Activated CD4-positive, alpha-beta T cell treated with anti-CD3 and anti-CD28 coated beads, Interleukin-10, Interleukin-2, amounts not matched to agents 100 ng/mL and 50 ng/mL, durations not matched to agents 16 hours and 8 hours (primary cell): ENCODE measurements at regions not wholly inside any gene's neighbourhood (a gene's known extent, or its start where the extent isn't known, plus 50 kb on each side); places are given as distances from the start of the nearest gene placed in this dataset.

Source experiments
- DNase-seq: peaks from one replicate; pipeline ENCODE4 v3.0.0-alpha.2; 2020

DNA sequence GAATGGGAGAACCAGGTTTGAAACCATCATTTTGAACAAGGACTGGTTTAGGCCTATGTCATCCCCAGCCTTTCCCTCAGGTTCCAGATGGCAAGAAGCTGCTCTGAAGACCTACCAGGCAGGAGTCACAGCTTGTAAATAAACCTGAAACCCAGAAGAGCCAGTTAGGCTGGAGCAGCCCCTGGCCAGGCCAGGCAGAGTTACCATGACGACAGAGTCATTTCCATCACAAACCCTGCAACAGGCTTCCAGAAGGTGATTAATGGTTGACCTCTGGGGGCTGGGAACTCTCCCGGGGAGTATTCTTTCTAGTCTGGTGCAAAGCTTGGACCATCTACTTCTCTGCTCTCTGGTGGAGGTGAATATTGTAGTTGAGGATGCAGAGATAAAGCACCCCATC is 164.1 kb upstream of the NCAM1 start:
- no peak for DNase-seq

DNA sequence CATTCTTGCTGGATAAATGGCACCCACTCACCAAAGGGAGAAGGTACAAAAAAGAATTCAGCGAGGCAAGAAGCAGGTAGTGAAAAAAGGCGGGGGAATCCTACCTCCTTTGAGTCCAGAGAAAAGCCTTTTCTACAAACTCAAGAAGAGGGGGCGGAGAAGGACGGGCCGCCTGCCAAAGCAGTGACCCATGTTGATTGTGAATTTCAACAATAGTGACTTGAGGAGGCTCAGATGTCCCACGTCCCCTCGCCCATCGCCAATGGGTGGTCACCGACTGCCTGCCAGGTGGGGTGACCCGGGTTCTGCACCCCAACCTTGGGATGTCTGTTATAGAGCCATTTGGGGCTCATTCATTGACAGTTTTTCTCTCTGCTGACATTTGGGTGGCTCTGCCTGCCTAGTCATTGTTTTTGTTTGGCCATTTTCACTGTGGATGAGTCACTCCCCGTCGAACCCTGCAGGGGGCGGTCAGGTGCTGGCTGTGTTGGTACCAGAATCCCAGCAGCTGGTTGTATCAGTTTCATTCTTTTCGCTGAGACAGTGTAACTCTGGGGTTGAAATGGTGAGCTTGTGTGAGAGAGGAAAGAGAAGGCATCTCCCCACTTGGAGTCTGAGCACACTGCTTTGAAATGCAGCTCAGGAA is 163.4 kb upstream of the NCAM1 start:
- peak; percentile 50 for DNase-seq

DNA sequence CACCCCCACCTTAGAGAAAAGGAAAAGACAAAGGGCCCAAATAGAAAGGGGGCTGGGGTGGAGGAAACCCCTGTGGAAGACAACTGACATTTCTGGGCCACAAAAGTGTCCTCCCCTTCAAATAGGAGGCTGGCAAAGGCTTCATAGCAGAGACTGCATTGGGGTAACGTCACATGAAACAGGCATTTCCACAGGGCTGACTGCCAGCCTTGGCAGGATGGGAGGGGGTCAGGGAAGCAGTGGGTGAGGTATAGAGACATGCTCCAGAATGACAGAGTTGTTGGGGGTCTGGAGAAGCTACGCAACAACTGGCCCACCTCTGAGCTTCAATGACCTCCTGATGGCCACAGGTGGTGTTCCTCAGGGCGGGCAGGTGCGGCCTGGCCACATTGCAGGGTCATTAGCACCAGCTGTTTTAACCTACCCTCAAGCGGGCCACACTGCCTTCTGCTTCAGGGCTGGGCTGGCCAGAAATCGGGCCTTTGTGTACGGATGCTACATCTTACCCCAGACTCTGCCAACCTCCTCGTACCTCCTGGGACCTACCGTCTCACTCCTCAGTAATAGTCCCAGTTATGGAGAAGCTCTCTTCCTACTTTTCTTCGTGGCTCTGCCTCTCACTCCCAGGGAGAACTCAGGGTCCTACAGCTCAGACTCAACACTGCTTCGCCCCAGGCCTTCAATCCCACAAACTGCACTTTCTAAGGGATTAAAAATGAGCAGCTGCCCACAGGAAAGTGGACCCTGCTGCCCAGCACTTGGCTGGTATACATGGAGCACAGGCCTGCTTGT is 160.0 kb upstream of the NCAM1 start:
- DNase-seq, result no peak

DNA sequence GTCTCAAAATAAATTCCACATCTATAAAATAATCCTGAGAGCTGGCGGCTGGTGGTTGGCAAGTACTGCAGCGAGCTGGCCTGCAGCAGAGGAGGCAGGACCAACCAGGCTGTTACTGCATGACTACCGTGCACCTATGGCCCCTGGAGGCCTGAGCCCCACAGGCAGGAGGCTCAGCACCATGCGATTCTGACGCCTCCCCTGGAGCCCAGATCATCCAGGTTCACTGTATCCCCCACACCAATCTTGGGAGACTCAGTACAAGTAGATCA is 159.5 kb upstream of the NCAM1 start:
- no peak for DNase-seq

DNA sequence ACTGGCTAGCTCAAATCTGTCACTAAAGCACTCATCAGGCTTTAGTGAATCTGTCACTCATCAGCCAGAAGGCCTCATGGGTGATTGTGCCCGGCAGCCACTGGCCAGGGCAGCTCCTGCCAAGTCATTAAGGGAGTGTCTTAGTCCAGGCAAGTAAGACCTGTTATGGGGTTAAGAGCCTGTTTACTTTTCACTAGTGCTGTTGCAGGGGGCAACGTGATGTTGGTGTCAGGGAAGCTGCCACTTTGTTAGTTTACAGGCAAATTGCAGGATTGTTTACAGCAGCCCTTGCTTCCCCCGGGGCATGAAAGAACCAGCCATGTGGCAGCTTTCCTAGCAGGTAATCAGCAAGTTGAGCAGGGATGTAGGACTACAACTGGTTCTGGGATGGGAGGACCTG is 155.6 kb upstream of the NCAM1 start:
- DNase-seq, result no peak

DNA sequence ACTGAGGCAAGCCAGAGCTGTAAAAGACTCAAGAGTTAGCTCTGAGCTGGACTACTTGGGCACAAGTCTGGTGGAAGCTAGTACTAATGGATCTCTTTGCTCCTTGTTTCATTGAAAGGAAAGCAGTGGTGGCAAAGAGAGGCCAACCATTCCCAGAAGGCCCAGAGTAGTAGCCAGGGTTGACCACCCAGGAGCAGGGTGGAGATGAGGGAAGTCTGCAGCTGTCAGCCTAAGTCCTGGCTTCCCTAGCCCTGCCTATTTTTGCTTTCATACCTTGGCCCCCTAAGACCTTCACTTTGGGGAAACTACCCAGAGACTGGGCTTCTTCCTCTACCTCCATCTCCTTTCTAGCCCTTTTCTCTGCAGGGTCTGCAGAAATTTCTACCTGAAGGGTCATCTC is 155.0 kb upstream of the NCAM1 start:
- DNase-seq, result no peak

DNA sequence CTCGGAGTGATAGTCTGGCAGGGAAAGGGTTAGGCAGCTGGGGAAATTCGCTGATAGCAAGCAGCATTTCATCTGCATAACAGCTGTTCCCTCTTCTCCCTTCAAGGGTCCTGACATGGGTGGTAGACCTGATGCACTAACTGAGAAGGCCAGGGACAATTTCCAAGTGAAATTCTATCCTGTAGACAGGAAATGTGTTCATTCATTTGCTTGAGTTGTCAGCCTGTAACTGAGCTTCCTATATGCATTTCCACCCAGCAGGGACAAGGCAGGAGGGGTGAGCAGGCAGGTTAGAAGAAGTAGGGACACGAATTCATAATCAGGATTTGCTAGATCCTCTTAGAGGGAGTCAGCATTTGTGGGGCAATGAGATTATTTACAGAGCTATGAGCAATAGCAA is 154.3 kb upstream of the NCAM1 start:
- DNase-seq, result no peak

DNA sequence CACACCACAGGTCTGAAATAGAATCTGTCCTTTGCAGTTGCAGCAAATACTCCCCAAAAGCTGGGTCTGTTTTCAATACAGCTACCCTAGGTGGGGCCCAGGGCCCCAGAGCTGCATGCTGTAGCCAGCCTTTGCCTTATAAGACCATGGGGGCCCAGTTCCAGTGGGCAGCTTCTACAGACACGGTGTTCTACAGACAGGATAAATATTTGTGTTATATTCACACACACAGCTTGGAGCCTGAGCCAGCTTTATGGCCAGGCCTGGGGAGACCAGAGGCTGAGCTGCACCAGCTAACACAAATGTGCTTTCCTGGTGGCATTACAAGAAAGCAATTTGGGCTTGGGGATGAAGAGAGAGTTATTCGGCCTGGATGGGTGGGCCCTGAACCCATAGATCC is 151.8 kb upstream of the NCAM1 start:
- DNase-seq, result no peak

DNA sequence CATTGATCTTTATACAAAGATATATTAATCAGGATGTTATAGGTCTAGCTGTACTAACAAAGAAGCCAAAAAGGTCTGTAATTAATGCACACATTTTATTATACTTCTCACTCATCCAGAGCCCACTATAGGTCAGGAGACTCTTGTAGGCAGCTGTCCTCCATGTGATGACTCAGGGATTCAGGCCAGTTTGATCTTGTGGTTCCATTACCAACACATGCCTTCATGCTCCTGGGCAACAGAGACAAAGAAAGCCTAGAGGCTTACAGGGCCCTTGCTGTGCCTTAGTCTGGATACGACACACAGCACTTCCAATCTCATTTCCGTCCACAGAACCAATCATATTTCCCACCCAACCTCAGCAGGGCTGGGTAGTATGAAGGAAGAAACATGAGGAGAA is 150.3 kb upstream of the NCAM1 start:
- no peak for DNase-seq

DNA sequence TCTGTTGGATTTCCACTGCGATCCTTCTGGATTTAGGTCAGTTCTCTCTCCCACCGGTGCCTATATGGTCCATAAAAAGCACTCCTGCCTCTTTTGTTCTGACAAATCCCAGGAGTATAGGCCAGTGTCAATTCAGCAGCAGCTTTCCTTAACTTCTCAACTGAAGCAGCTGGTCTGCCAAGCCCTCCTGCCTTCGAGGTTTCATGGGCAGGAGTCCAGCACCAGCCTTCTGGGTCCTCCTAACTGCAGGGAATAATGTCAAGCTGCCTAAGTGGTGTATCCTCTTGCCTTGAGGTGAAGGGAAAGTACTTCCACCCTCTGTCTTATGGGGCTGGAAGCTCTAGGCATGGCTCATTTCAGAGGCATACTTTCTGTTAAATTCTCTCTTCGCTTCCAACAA is 149.4 kb upstream of the NCAM1 start:
- no peak for DNase-seq

DNA sequence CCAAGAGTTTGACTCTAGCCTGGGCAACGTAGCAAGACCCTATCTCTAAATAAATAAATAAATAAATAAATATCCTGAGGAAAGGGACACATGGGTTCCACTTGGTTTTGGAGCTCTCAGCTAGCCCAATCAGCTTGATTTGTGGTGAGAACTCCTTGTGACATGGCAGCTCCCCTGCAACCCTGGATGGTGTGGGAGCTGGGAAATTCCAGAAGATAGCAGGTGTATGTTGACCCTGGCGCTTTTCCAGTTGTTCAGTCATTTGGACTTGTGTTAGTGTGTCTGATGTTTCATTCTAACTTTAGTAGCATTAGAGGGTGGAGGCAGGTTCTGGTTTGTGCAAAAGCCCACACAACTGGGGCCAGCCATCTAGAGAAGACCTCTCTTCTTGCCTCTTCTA is 148.5 kb upstream of the NCAM1 start:
- DNase-seq, result no peak

DNA sequence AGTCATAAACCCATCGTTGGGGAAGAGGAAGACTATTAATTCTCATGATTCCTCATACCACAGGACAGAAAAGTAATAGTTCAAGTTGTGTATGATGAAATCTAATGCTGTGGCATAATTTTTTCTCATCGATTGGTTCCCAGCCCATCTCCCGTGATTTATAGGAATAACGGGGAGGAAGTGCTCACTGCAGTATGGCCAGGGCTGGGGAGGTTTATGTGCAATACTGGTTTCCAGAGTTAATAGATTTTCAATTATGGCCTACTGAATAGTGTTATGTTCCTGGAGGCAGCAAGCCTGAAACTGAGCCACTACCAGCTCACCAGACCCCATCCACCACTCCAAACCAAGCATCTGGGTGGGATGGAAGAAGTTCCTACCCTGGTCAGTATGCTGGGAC is 147.1 kb upstream of the NCAM1 start:
- DNase-seq, result no peak

DNA sequence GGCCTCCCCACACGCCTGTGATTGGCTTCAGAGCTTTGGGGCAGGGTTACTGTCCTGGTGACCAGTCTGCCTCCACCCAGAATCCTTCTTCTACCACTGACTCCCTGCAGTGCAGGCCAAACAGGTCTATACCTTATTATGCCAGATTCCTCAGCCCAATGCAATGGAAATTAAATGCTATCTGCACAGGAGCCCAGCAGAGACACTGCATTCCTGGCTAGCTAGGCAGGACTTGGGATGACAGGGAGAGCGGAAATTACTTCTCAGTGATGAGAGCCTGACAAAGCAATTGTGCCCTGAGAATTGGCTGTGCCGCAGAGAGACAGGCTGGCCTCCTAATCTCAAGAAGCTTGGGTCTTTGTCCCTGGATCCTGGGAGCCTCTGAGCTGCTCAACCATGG is 143.8 kb upstream of the NCAM1 start:
- no peak for DNase-seq

DNA sequence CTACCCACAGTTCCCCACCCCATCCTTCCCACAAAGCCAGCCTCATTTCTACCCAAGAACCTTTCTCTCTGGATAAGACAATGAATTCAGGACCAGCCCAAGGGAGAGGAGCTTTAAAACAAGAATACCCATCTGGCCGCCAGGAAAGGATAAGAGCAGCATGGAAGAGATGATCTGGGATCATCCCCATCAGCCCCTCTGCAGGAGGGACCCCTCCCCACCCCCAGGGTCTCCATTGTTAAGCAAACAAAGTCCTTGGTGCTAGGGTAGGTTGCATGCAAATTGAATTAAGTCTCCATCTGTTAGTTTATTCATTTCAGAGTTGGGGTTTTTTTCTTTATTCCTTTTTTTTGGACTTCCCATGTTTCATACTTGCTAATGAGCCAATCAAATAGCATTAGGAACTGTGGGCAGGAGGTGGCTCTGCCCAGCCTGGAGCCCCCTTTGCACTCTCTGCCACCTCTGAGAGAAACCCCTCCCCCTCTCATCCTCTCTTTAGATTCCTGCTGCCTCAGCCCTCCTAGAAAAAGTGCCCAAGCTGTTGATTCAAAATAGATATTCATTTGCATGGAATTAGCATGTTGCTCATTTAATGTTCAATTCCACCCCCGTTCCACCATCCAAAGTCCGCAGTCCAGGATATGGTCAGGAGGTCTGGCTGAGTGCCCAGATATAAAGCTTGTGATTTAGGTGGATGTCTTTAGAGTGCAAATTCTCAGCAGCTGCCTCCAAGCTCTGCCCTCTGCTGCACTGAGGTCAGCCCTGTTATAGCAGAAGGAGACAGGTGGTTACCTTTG is 138.5 kb upstream of the NCAM1 start:
- DNase-seq, result no peak

DNA sequence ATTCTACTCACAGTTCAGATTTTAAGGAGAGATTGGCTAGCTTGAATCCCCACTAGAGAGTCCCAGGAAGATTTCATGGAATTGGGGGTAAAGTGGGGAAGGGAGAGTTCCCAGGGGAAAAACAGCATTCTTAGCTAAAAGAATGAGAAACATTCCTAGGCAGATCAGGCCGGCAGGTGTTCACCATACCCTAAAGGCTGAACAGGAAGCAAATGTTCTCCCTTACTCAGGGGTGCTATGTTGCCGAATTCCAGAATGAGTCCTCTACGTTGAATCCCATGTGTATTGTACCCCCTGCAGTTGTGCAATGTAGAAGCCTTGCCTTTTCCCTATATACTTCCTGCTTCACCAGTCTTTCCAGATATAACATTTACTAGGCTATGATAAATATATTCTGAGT is 135.2 kb upstream of the NCAM1 start:
- DNase-seq, result no peak

DNA sequence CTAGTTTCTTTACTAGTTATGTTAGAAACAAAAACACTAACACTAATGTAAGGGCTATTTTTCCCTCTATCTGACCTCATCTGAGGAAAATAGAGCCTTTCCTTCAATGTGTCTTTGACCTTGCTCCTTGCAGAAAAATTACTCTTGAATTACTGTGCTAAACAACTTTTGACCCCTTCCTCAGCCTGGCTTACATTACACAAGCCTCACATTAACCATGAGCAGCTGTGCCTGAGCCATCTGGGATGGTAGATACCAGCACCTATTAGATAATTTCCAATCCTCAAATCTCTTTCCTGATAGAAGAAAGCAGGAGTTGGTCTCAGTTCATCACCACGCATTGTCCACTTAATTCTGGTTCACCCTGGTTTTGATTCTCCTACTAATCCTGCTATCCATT is 134.4 kb upstream of the NCAM1 start:
- no peak for DNase-seq

DNA sequence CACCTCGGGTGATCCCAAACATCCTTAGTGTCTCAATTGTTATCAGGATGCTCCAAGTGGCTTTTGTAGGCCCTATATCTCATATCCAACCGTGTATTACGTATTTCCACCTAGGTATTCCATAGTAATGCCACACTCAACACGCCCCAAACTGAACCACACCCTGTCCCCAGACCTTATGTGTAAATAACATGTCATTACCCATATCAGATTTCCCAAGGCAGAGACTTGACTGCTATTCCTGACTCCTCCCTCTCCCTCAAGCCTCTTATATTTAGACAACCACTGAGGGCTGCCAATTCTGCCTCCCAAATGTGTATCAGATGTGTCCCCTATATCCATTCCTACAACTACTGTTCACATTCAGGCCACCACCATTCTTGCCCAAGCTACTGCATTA is 132.8 kb upstream of the NCAM1 start:
- no peak for DNase-seq

DNA sequence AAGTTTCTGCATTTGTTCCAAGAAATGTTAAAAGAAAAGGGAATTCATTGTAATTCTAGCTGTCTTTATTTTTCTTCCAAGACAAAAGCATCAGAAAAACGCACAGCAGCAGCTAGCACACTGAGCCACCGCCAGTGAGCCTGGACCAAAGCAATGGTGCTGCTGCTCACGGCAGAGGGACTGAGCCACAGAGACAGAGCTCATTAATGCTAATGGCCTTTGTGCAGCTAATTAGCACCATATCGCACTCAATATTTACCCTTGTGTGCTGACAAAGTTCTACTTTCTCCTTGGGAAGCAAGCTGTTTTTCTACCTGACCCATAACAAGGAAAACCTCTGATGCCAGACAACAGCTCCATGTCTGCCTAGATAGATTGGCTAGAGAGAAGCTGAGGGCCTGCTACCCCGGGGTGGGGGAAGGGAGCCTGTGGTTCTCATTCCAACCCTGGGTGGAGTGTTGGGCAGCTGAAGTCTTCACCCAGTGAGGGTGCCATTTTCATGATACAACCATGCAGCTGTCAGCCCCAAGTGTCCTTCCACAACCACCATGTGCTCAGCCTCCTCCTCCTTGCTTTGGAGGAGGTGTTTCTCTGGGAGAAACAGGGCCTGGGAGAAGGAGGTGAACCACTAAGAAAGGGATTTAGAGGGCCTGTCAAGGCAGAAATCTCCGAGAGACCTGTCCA is 131.1 kb upstream of the NCAM1 start:
- no peak for DNase-seq

DNA sequence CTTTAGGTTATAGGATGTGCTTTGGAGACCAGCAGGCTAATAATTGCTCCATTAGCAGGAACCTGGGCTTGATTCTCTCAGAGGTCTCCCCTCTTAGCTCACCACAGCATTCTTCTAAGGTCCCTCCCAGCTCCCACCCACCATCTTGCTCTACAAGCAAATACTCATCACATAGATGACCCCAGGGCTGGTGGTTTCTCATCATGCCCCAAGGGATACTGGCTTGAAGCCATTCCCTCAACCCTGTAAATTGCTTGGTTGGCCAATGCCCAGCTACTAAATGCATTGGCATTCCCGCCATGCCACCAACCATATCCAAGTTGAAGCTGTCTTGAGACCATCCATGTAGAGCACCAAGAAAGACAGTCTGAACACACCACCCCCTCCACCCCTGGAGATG is 130.2 kb upstream of the NCAM1 start:
- no peak for DNase-seq

DNA sequence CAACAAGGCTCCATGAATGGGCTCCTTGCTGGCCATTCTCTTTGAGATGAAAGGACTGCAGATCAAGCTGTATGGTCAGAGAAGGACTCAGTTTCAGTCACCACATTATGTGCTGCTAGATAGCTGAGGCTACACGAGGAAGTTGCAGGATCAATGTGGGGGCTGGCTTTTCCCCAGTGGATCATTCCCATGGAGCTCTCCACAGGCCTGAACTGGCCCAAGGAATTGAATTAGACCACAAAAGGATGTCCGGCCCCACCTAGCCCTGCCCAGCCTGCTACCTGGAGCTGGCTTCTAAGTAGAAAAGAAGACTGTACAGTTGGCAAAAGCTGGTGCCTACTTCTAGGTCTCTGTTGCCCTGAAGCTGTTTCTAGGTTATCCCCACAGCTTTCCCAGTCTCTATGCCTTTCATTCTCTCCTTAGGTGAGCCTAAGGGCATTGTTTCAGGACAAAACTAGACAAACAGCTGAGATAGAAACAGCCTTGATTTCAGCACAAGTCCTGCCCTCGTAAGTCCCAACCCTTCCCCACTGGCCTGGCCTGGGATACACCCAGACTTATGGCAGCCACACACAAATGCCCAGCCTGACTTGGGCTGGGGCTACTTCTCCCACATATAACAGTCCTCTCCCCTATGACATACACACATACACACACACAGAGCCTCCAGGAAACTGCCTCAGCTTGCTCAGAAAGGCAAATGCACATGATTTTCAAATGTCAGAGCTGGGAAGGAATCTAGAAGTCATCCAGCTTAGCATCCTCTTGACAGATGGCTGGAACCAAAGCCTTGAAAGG is 129.1 kb upstream of the NCAM1 start:
- no peak for DNase-seq

DNA sequence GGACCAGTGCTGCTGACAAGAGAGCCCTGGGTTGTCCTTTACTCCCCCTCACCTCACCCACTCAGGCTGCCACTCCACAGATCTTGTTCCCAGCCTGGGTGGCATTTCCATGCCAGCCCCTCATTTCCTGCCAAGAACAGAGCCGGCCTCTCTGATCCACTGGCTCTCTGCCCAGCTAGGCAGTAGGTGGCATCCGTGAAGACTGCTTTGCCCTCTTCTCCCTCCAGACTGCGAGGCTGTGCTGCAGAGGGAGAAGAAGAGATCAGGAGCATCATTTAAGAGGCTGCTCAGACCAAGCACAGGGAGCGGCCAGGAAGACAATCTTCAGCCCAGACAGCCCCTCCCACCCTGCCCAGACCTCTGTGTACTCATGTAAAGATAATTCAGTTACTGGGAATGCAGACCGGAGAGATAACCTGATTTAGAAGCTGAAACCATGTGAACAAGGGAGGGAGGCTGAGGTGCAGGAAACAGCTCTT is 126.9 kb upstream of the NCAM1 start:
- no peak for DNase-seq

DNA sequence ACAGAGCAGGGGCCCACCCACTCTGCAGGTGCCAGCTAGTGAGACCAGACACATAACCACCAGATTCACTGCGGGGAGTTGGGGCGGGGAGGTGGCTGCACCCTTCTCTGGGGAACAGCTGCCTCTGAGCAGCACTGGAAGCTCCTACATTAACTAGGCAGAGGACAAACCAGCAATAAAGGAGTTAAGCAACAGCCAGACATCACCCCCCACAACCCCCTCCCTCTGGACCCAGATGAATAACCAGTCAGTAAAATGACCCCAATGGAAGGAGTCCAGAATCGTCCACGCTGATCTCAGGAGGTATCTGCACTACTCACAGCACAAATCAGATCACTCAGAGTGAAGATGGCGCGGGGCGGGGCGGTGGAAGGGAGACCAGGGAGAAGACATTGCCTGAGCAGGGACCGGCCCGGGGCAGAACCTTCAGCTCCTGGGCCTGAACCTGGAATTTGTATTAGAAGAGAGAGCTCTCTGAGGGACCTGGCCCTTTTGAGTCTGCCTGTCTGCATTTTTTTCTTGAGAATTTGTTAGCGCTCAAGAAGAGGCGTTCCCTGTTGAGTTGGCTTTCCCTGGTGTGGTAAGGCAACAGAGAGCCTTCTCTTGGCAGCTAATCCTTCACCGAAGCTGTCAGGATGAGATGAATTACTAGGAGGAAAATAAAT is 125.5 kb upstream of the NCAM1 start:
- DNase-seq, result no peak
